CD4-positive, alpha-beta T cell (primary cell): ENCODE measurements at regions not wholly inside any gene's neighbourhood (a gene's known extent, or its start where the extent isn't known, plus 50 kb on each side); places are given as distances from the start of the nearest gene placed in this dataset.

Source experiments
- ATAC-seq: fragments of 200-7000 bp; cut with Tn5 transposase; one replicate; pipeline ENCODE4 v1.10.0; 2022; ENCODE audit warnings: mild to moderate bottlenecking; ENCODE audit not compliant: poor library complexity
- CTCF ChIA-PET: fragments of 350-600 bp; sonication (Branson Sonifier 250); formaldehyde crosslinking; loops from one replicate; lab custom pipeline; 2021; ENCODE audit warnings: antibody characterized with exemption, inconsistent platforms; lab: Charles Lee
- POLR2A ChIA-PET: fragments of 350-600 bp; sonication (Branson Sonifier 250); formaldehyde crosslinking; loops from one replicate; lab custom pipeline; 2021; ENCODE audit warnings: antibody characterized with exemption, inconsistent platforms; lab: Charles Lee
- DNase-seq, 14 experiments: peaks; one replicate each; pipeline ENCODE4 v3.0.0-alpha.2; 2013 to 2020; ENCODE audit warnings: mixed read lengths in 2 of 14
- H3K27ac ChIP-seq, 2 donors: one replicate each; pipeline versions ENCODE4 v1.5.1 to v1.7.0; 2013; ENCODE audit warnings: low read length in 2 of 2, low read depth in 1 of 2, mild to moderate bottlenecking in 1 of 2
- H3K27me3 ChIP-seq, 2 experiments: 1 replicate in 1 of 2; 2 replicates in 1 of 2; pipeline versions ENCODE4 v1.6.1 to v1.7.0; 2013; ENCODE audit warnings: low read length in 2 of 2, control low read depth in 1 of 2, mild to moderate bottlenecking in 1 of 2, moderate library complexity in 1 of 2; ENCODE audit not compliant: insufficient read depth in 2 of 2, control insufficient read depth in 1 of 2
- H3K36me3 ChIP-seq: one replicate; pipeline ENCODE4 v1.6.1; 2013; ENCODE audit warnings: low read length, control low read depth; ENCODE audit not compliant: insufficient read depth
- H3K4me1 ChIP-seq: one replicate; pipeline ENCODE4 v1.6.1; 2013; ENCODE audit warnings: low read length, control low read depth; ENCODE audit not compliant: insufficient read depth
- H3K4me3 ChIP-seq: one replicate; pipeline ENCODE4 v1.5.1; 2013; ENCODE audit warnings: mild to moderate bottlenecking, low read length, moderate library complexity
- H3K9me3 ChIP-seq, 2 experiments: 1 replicate in 1 of 2; 2 replicates in 1 of 2; pipeline versions ENCODE4 v1.6.1 to v1.7.0; 2013; ENCODE audit warnings: low read length in 2 of 2, mild to moderate bottlenecking in 2 of 2, control low read depth in 1 of 2, moderate library complexity in 1 of 2; ENCODE audit not compliant: control insufficient read depth in 1 of 2, insufficient read depth in 1 of 2
- H3K27ac Mint-ChIP-seq: one replicate; pipeline ENCODE4 v1.8.0; 2020; ENCODE audit warnings: mixed read lengths
- H3K27me3 Mint-ChIP-seq: one replicate; pipeline ENCODE4 v1.8.0; 2021; ENCODE audit warnings: mixed read lengths
- H3K36me3 Mint-ChIP-seq: one replicate; pipeline ENCODE4 v1.8.0; 2021; ENCODE audit warnings: low read depth, mixed read lengths
- H3K4me1 Mint-ChIP-seq: one replicate; pipeline ENCODE4 v1.8.0; 2021; ENCODE audit warnings: low read depth, mixed read lengths
- H3K4me3 Mint-ChIP-seq: one replicate; pipeline ENCODE4 v1.8.0; 2020; ENCODE audit warnings: mild to moderate bottlenecking, mixed read lengths
- H3K9me3 Mint-ChIP-seq: one replicate; pipeline ENCODE4 v1.8.0; 2020; ENCODE audit warnings: mixed read lengths
- intact Hi-C, 2 experiments: fragments of 100-400 bp; cut with DNase I in 1 of 2; cut with micrococcal nuclease in 1 of 2; formaldehyde crosslinking; loops; one replicate each; pipeline versions ENCODE4 v1.15.1 to v1.9.0; 2023 to 2025; cut with DNase I, micrococcal nuclease
- TF ChIP-seq, protein P1 (sequence below): fragments of 200-600 bp; IDR thresholded peaks from one replicate; pipeline ENCODE4 v1.8.0; 2022; ENCODE audit warnings: antibody characterized with exemption, mild to moderate bottlenecking

- H3K9me3 Mint-ChIP-seq, result peaks cover 2% of the 10 kb centered on the region
- TF ChIP-seq, protein P1, sequence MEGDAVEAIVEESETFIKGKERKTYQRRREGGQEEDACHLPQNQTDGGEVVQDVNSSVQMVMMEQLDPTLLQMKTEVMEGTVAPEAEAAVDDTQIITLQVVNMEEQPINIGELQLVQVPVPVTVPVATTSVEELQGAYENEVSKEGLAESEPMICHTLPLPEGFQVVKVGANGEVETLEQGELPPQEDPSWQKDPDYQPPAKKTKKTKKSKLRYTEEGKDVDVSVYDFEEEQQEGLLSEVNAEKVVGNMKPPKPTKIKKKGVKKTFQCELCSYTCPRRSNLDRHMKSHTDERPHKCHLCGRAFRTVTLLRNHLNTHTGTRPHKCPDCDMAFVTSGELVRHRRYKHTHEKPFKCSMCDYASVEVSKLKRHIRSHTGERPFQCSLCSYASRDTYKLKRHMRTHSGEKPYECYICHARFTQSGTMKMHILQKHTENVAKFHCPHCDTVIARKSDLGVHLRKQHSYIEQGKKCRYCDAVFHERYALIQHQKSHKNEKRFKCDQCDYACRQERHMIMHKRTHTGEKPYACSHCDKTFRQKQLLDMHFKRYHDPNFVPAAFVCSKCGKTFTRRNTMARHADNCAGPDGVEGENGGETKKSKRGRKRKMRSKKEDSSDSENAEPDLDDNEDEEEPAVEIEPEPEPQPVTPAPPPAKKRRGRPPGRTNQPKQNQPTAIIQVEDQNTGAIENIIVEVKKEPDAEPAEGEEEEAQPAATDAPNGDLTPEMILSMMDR, result no peak
- H3K27me3 Mint-ChIP-seq, result peaks cover 57% of the 10 kb centered on the region
- ChIA-PET CTCF (no interaction called here), POLR2A (no interaction called here)
- peaks cover 5 to 10% of the 10 kb centered on the region in 2 experiments for H3K27me3 ChIP-seq
- H3K27ac ChIP-seq, result no peak overlapping the region
- H3K4me1 ChIP-seq, result no peaks in the 10 kb centered on the region
- H3K36me3 ChIP-seq, result no peaks in the 10 kb centered on the region
- ATAC-seq, result no peak
- no peak overlapping the region for H3K4me3 ChIP-seq
- no peak overlapping the region for H3K27ac Mint-ChIP-seq
- H3K9me3 ChIP-seq, result peaks cover 0 to 5% of the 10 kb centered on the region in 2 experiments
- intact Hi-C loops, result no loop called here
- H3K4me3 Mint-ChIP-seq, result no peak overlapping the region
- H3K4me1 Mint-ChIP-seq, result no peaks in the 10 kb centered on the region
- DNase-seq, result no peak
- no peaks in the 10 kb centered on the region for H3K36me3 Mint-ChIP-seq
Measured at GRCh38 chr13:26811581-26811980, 51.0 kb upstream of the GPR12 start.
